ENCODE measurements at regions not wholly inside any gene's neighbourhood (a gene's known extent, or its start where the extent isn't known, plus 50 kb on each side); places are given as distances from the start of the nearest gene placed in this dataset.

DNA sequence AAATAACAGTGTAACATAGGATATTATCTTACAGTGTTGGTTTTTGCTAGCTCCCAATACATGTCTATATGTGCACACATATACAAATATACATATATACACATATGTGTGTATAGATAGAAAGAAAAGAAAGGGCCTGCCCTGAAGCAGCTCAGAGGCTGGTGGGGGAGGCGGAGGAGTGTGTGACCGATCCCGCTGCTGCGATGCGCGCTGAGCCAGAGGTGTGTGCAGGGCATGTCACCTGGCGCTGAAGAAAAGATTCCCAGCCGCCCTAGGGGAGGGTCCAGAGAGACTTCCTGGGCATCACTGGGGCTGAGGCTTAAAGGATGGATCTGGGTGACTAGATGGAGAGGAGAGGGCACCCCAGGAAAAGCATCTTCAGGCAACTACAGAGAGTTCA is 110.2 kb downstream of the FAM50B start:
- Histone ChIP-seq H3K4me1 (replicated peaks in 1 of 2) (no peaks in the 10 kb centered on the region), H3K4me3 (no peak overlapping the region), H3K9me3 (replicated peaks in 1 of 3) (no peaks in the 10 kb centered on the region), H3K36me3 (replicated peaks in 1 of 2) (no peaks in the 10 kb centered on the region), H3K27ac (no peak overlapping the region), H3K27me3 (no peaks in the 10 kb centered on the region)
- intact Hi-C loops (cut with DNase I) = no loop called here
- 92 to 95% (median 94%) methylated on average over 7 to 8 of the region's 8 CpGs for WGBS, 4 donors
- no peak for DNase-seq
- TF ChIP-seq POLR2A (IDR thresholded peaks at IDR 0.05) = no peak
- TF ChIP-seq CTCF (IDR thresholded peaks at IDR 0.05) = no peak

DNA sequence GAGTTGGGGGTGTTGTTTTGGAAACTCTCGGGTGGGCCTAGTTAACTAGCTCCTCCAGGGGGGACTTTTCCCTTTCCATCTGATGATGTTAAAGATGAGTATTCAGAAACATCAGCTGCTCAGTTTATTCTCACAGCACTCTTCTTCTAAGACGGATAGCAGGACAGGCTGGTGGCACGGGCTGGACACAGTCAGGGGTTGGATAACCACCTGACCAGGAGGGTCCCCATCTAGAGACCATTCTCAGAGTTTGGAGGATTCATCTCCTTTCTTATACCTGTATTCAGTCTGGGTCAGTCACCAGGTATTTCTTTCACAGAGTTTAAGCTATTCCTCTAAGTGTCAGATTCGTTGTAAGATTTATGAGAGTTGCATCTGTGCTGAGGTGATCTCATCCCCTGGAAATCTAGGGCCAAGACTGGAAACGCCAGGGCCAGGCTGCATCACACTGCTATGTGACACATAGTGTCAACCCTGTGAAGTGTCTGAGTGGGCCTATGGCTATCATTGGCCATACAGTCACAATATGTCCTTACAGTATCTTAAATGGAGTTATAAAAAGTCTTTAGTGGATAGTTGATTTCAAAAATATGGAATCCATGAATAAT is 111.7 kb downstream of the FAM50B start:
- Histone ChIP-seq H3K27me3 (no peaks in the 10 kb centered on the region), H3K27ac (no peak overlapping the region), H3K4me3 (no peak overlapping the region), H3K9me3 (replicated peaks in 1 of 3) (no peaks in the 10 kb centered on the region), H3K4me1 (replicated peaks in 1 of 2) (no peaks in the 10 kb centered on the region), H3K36me3 (replicated peaks in 1 of 2) (no peaks in the 10 kb centered on the region)
- intact Hi-C loops (cut with DNase I) = no loop called here
- no peak for TF ChIP-seq CTCF (IDR thresholded peaks at IDR 0.05)
- TF ChIP-seq POLR2A (IDR thresholded peaks at IDR 0.05) = no peak
- DNase-seq = no peak
- WGBS, 4 donors = 74 to 84% (median 77%) methylated on average over 5 of the region's 5 CpGs

DNA sequence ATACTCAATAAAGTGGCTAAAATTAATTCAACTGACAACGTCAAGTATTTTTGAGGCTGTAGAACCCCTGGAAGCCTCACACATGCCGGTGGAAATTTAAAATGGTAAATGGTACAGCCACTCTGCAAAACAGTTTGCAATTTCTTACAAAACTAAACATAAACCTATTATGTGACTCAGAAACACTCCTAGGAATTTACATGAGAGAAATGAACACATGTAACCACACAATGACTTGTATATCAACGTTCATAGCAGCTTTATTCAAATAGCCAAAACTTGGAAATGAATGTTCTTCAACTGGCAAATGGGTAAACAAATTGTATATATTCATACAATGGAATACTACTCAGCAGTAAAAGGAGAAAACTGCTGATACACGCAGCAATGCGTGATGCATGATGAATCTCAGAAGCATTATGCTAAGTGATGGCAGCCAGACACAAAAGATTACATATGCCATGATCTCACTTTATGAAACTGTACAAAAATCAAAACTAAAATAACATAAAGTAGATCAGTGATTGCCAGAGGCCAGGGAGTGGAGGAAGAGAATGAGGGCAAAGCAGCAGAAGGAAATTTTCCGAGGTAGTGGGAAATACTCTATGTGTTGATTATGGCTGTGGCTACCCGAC is 112.5 kb downstream of the FAM50B start:
- Histone ChIP-seq H3K4me3 (no peak overlapping the region), H3K4me1 (replicated peaks in 1 of 2) (no peaks in the 10 kb centered on the region), H3K36me3 (replicated peaks in 1 of 2) (no peaks in the 10 kb centered on the region), H3K27me3 (no peaks in the 10 kb centered on the region), H3K27ac (no peak overlapping the region), H3K9me3 (replicated peaks in 1 of 3) (no peaks in the 10 kb centered on the region)
- intact Hi-C loops (cut with DNase I) = no loop called here
- no peak for TF ChIP-seq CTCF (IDR thresholded peaks at IDR 0.05)
- DNase-seq = no peak
- 86 to 92% (median 86%) methylated on average over 7 of the region's 7 CpGs for WGBS, 4 donors

- no peaks in the 10 kb centered on the region for H3K36me3 ChIP-seq (replicated peaks in 1 of 2)
- WGBS, 4 donors = 83 to 87% (median 85%) methylated on average over 7 of the region's 7 CpGs
- no peaks in the 10 kb centered on the region for H3K9me3 ChIP-seq (replicated peaks in 1 of 3)
- H3K4me1 ChIP-seq (replicated peaks in 1 of 2) = no peaks in the 10 kb centered on the region
- no peaks in the 10 kb centered on the region for H3K27me3 ChIP-seq
- peak in 1 of 7 donors; percentile 6 for DNase-seq
- H3K27ac ChIP-seq = no peak overlapping the region
- intact Hi-C loops (cut with DNase I) = no loop called here
- H3K4me3 ChIP-seq = no peak overlapping the region
- TF ChIP-seq POLR2A (IDR thresholded peaks at IDR 0.05) = no peak
- TF ChIP-seq CTCF (IDR thresholded peaks at IDR 0.05) = no peak
Observed at GRCh38 chr6:3962291-3963280, 113.4 kb downstream of the FAM50B start.

All from adrenal gland (tissue), 9 donors.